SHP77 (cell line): ENCODE measurements at regions not wholly inside any gene's neighbourhood (a gene's known extent, or its start where the extent isn't known, plus 50 kb on each side); places are given as distances from the start of the nearest gene placed in this dataset.
"Not testable (repeated sequence)": the region's sequence is repeated elsewhere in the genome, so short reads cannot be mapped to it uniquely, and the experiment has no call there.

Source experiments
- DNase-seq, 2 experiments: peaks; one replicate each; lab custom pipeline; 2025; lab: John Stamatoyannopoulos, UW

- no peak for DNase-seq
These were observed 1012.5 kb upstream of the LCORL start for GRCh38 chr4:19033816-19034733.

DNA sequence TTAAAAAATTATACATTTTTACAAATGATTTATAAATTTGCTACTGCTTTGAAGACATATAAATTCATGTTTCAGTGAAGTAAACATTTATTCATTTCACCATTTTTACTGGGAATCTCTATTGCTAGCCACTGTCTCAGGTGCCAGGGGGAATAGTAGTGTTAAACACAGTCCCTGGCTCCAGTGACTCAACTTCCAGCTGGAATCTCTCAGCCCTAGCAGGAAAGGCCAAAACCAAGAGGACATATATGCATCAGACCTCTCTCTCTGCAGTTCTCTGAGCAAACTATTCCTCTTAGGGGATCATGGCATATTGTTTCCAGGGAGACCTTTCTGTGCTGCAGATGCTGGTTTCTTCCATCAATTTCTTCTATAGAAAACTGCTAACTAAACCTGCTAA, 1009.0 kb upstream of the LCORL start:
- DNase-seq = no peak

DNA sequence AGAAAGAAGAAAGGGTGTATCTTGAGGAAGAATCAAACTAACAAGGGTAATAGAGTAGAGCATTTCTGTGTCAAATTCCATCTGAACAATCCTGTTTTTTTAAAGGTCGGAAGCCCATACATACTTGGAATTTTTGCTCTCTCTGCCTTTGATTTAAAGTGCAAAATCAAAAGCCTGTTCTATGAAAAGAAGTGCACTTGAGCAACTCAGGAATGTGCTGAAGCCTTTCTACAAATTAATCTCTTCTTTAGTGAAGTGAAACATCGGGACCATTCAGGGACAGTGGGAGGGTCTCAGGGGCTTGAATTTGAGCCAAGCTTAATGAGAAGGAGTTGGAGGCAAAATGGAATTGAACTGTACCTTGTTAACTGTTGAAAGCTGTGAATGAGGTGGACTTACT, 1008.5 kb upstream of the LCORL start:
- no peak for DNase-seq

DNA sequence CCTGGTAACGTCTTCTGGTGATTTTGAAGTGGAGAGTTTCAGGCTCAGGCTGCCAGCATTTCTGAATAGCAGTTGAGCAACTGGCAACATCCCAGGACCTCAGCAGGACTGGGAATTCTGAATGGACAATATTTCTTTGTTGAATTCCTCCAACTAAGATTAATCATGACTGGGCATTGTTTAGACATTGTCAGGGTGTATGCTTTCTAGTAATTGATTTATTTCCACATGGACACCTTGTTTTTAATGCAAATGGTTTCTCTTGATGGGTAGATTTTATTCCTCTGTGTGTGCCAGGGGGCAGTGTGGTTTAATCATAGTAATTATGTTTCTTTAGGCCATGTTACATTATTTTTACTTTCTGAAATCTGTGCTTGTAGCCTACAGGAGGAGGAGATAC, 1004.7 kb upstream of the LCORL start:
- DNase-seq = no peak

- no peak for DNase-seq
These were observed 1003.5 kb upstream of the LCORL start for GRCh38 chr4:19025031-19025430.

- no peak for DNase-seq
These were observed 1002.5 kb upstream of the LCORL start for GRCh38 chr4:19024047-19024446.

DNA sequence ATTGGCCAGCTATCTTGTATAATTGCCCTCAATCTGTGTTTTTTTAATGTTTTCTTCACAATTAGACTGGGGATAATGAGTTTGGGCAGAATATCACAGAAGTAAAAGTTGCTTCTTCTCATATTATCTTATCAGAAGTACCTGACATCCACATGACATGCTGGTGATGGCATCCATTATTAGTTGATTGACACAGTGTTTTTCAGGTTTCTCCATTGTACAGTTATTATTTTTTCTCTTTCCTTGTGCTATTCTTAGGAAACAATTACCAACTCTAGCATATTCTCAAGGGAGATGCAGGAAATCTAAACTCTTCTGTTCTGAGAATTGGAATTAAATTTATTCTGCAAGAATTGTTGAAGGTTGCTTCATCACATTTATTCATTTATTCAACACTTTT, 1000.1 kb upstream of the LCORL start:
- no peak for DNase-seq

GRCh38 chr4:19016550-19016949, 995.0 kb upstream of the LCORL start:
- DNase-seq = not testable (repeated sequence)

DNA sequence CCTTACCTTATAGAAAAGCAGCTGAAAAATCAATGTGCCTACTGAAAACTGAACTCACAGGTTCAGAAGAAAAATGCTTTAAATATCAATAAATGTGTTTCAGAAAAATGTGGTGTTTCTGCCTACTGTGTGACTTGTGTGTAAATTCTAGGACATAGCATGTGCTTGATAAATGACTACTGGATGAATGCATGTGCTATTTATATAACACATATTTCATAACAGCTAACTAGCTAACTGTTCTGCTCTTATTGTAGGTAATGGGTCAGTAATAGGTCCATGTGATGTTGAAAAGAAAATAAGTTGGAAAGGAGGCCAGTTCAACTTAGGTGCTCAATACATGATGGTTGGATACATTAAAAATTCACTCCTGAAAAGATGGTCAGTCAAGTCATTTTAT, 993.0 kb upstream of the LCORL start:
- no peak for DNase-seq

DNA sequence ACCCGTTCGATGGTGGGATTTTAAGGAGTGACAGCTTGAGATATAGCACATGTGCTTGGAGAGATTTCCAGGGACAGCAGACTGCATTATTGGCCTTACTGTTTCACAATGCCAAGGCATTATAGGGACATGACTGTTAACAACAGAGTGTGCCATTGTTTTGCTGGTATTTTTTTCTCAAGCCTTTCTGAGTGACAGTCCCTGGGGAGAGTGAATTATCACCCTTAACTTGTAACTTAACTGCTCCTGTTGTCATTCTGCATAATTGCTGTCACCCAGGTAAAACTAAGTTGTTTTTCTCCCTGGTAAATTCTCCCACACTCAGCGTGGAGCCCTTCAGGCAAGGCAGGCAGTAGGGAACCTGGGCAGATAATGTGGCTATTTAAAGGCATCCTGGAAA, 989.2 kb upstream of the LCORL start:
- DNase-seq = no peak

GRCh38 chr4:19009881-19010280, 988.3 kb upstream of the LCORL start:
- no peak for DNase-seq

DNA sequence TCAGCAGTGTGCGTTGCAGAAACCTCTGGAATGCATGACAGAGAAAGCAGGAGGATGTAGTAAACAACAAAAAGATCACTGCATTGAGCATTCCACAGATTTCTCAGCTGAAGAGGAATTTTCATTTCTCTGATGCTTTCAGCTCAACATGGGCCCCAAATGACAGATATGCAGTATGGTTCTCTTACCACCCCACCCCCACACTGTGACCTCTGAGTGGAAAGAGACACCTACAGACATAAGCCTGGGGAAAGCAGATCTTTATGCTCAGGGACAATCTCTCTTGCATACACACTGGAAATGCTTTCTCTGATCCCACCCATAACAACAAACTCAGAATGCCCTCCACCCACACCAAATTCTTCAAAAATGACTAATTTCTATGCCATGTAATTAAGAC, 983.7 kb upstream of the LCORL start:
- DNase-seq = no peak

GRCh38 chr4:19002170-19002569, 980.6 kb upstream of the LCORL start:
- no peak for DNase-seq

DNA sequence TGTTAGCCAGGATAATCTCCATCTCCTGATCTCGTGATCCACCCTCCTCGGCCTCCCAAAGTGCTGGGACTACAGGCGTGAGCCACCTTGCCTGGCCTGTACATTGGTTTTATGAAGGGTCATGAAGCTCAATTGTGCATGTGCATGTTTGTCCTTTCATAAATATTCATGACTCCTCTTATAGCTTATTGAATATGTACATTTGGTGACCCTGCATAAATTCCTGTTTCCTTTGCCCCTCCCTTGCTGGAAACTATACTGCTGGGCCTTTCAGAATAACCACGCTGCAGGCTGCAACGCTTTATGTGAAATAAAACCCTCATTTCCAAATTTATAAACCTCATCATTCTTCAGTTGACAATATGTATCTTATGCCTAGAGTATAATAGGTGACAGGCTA, 978.0 kb upstream of the LCORL start:
- no peak for DNase-seq

DNA sequence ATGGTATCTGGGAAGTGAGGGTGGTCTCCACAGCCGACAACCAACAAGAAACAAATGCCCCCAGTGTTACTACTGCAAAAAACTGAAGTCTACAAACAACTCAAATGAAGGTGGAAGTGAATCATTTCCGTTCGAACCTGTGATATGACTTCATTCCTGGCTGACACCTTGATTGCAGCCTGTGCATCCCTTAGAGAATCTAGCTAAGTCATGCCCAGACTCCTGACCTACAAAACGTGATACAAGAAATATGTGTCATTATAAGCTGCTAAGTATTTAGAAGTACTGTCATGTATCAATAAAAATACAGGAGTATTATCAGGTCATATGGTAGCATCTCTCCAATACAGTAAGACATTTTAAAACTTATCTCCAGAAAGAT, 959.7 kb upstream of the LCORL start:
- no peak for DNase-seq

DNA sequence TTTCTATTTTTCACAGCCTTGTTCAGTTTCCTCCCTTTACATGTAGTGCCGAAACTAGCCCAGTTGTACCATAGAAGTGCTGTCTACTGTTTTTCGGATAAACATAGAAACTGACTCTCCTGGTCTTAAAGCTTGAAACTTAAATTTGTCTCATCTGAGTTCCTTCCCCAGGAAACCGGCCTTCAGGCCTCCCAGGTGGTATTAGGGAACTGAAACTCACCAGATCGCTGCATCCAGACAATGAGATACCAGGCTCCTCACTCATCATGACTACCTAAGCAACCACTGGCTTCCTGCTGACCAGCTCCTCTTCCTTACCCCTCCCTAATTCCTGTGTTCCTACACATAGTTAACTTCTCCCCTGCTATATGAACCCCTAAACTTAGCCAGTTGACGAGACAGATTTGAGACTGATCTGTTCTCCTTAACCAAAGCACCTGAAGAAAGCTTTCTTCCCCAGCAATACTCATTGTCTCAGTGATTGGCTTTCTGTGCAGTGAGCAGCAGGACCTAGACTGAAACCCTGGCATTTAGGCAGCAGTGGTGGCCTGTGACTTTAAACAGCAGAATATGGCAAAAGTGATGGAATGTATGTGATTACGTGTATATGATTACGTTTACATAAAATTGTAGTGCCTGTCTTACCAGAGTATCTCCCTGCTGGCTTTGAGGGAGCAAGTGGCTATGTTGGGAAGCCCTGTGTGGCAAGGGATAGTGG, 959.1 kb upstream of the LCORL start:
- no peak for DNase-seq

DNA sequence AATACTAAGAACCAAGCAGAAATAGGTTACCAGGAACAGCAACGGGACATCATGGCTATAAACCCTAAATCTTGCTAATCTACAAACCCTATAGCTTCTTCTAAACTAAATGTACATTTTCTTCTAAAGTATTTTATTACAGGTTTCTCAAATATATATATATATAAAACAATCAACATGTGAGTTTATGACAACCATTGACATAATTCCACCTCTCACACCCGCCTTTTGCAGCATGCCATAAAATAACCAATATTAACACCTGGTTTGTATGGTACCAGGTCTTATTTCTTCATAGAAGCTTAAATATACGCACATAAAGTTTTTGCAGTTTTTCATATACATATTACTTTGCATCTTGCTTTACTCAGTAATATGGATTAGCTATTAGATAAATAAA, 955.3 kb upstream of the LCORL start:
- no peak for DNase-seq

GRCh38 chr4:18975916-18976808, 954.6 kb upstream of the LCORL start:
- DNase-seq = no peak

GRCh38 chr4:18973296-18973695, 951.7 kb upstream of the LCORL start:
- no peak for DNase-seq

- no peak for DNase-seq
These were observed 940.3 kb upstream of the LCORL start for GRCh38 chr4:18961879-18962278.

DNA sequence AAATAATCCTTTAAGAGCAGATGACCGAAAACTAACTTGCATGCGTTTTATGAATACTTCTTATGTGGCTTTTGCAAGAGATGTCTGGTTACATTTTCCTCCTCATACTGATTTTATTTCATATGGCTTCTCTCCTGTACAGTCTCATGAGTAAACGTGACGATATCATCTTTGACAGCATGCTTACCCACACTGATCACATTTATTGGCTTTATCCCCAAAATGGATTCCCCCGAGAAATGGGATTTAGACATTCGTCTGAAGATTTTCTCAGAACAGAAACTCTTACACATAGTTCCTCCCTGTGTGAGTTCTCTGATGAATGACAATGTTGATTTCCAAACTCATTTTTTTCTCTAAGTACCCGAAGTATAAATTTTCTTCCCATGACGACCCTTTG, 939.7 kb upstream of the LCORL start:
- no peak for DNase-seq

- DNase-seq = no peak
These were observed 936.2 kb upstream of the LCORL start for GRCh38 chr4:18957716-18958115.
